IPS-11a (cell line): ENCODE measurements at regions not wholly inside any gene's neighbourhood (a gene's known extent, or its start where the extent isn't known, plus 50 kb on each side); places are given as distances from the start of the nearest gene placed in this dataset.

Experiments
- H3K4me3 ChIP-seq: one replicate; pipeline ENCODE4 v1.5.1; 2013; ENCODE audit warnings: low read depth, low read length, control low read depth

DNA sequence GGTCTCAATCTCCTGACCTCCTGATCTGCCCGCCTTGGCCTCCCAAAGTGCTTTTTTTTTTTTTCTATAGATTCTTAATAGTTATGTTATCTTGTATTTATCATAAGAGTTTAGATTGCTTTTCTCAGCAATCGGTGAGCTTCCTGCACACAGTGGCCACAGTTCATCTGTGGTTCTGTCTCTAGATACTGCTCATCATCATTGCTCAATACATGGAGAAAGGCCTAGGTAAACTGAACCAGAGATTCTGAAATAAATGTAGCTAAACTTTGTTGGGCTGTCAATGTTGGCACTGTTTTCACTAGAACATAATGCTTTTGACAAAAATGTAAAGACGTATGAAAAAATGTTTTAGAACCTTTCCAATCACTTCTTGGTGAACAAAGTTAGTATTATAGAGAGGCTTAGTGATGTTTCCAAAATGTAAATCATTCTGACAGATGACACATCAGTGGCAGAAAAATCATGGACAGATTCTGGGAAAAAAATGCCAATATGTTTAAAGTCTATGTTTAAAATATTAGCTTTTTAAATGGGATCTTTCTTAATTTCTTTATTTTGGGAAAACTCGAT, 50.0 kb upstream of the LIMCH1 start:
- H3K4me3 ChIP-seq, result no peak overlapping the region
